Smooth muscle cell (in vitro differentiated cells): ENCODE measurements at regions not wholly inside any gene's neighbourhood (a gene's known extent, or its start where the extent isn't known, plus 50 kb on each side); places are given as distances from the start of the nearest gene placed in this dataset.

Experiments
- DNase-seq: peaks from one replicate; lab custom pipeline; 2025; ENCODE audit not compliant: unreplicated experiment; lab: John Stamatoyannopoulos, UW
- H2AFZ ChIP-seq: fragments of 200-600 bp; sonication (generic); 2 replicates; pipeline ENCODE4 v1.6.0; 2016; ENCODE audit warnings: antibody characterized with exemption, low read depth, mild to moderate bottlenecking
- H3F3A ChIP-seq: fragments of 200-600 bp; sonication (generic); 2 replicates; pipeline ENCODE4 v1.6.0; 2017; ENCODE audit warnings: antibody characterized with exemption, low read depth
- H3K27ac ChIP-seq: fragments of 200-600 bp; sonication (generic); 2 replicates; pipeline ENCODE4 v1.5.1; 2016; ENCODE audit warnings: low read depth, mild to moderate bottlenecking
- H3K27me3 ChIP-seq: fragments of 200-600 bp; sonication (generic); 2 replicates; pipeline ENCODE4 v1.6.1; 2016; ENCODE audit warnings: low read depth, mild to moderate bottlenecking
- H3K36me3 ChIP-seq: fragments of 200-600 bp; sonication (generic); 2 replicates; pipeline ENCODE4 v1.5.1; 2016; ENCODE audit warnings: low read depth
- H3K4me1 ChIP-seq: fragments of 200-600 bp; sonication (generic); 2 replicates; pipeline ENCODE4 v1.5.1; 2016; ENCODE audit warnings: low read depth
- H3K4me2 ChIP-seq: fragments of 200-600 bp; sonication (generic); 2 replicates; pipeline ENCODE4 v1.6.0; 2016; ENCODE audit warnings: mild to moderate bottlenecking
- H3K4me3 ChIP-seq: fragments of 200-600 bp; sonication (generic); 2 replicates; pipeline ENCODE4 v1.5.1; 2016; ENCODE audit warnings: mild to moderate bottlenecking
- H3K79me2 ChIP-seq: fragments of 200-600 bp; sonication (generic); 2 replicates; pipeline ENCODE4 v1.6.0; 2016; ENCODE audit warnings: low read depth, mild to moderate bottlenecking
- H3K9ac ChIP-seq: fragments of 200-600 bp; sonication (generic); 2 replicates; pipeline ENCODE4 v1.6.0; 2016; ENCODE audit warnings: low read depth
- H3K9me3 ChIP-seq: fragments of 200-600 bp; sonication (generic); replicated peaks from 2 replicates; pipeline ENCODE4 v1.5.1; 2016; ENCODE audit warnings: low read depth
- H4K20me1 ChIP-seq: fragments of 200-600 bp; sonication (generic); 2 replicates; pipeline ENCODE4 v1.6.0; 2016; ENCODE audit warnings: low read depth
- CTCF ChIP-seq: fragments of 200-600 bp; sonication (generic); IDR thresholded peaks from 2 replicates; pipeline ENCODE4 v1.5.1; 2017; ENCODE audit warnings: borderline replicate concordance, mild to moderate bottlenecking, antibody characterized with exemption; ENCODE audit not compliant: insufficient read depth, poor library complexity, severe bottlenecking
- WGBS: methylation state at CpG from one replicate; pipeline ENCODE4 v1.1.7; 2016; ENCODE audit warnings: low lambda C conversion rate; 5-methylcytosine and 5-hydroxymethylcytosine counted together

- Histone ChIP-seq H3K27ac (no peak overlapping the region), H3K4me2 (no peak overlapping the region), H3K9ac (no peak overlapping the region), H3K36me3 (no peaks in the 10 kb centered on the region), H3K27me3 (no peaks in the 10 kb centered on the region), H3K4me1 (no peaks in the 10 kb centered on the region), H2AFZ (no peak overlapping the region), H3K4me3 (no peak overlapping the region), H4K20me1 (no peaks in the 10 kb centered on the region), H3K9me3 (no peaks in the 10 kb centered on the region), H3K79me2 (no peaks in the 10 kb centered on the region), H3F3A (no peaks in the 10 kb centered on the region)
- no peak for DNase-seq
- 69% methylated on average over 3 of the region's 3 CpGs for WGBS
- no peak for TF ChIP-seq CTCF
These were observed 355.0 kb downstream of the UQCRFS1 start for GRCh38 chr19:28857967-28858366.

GRCh38 chr19:28855216-28855615 is 357.7 kb downstream of the UQCRFS1 start:
- H2AFZ ChIP-seq = no peak overlapping the region
- H3K4me2 ChIP-seq = no peak overlapping the region
- no peaks in the 10 kb centered on the region for H3K4me1 ChIP-seq
- no peaks in the 10 kb centered on the region for H4K20me1 ChIP-seq
- no peaks in the 10 kb centered on the region for H3K36me3 ChIP-seq
- no peak overlapping the region for H3K27ac ChIP-seq
- H3K4me3 ChIP-seq = no peak overlapping the region
- H3K79me2 ChIP-seq = no peaks in the 10 kb centered on the region
- H3F3A ChIP-seq = no peaks in the 10 kb centered on the region
- no peak for TF ChIP-seq CTCF
- H3K27me3 ChIP-seq = no peaks in the 10 kb centered on the region
- no peak overlapping the region for H3K9ac ChIP-seq
- no peak for DNase-seq
- H3K9me3 ChIP-seq = no peaks in the 10 kb centered on the region
- WGBS = 67% methylated on average over 3 of the region's 3 CpGs

- H3K4me1 ChIP-seq = no peaks in the 10 kb centered on the region
- no peaks in the 10 kb centered on the region for H3K79me2 ChIP-seq
- H3K36me3 ChIP-seq = no peaks in the 10 kb centered on the region
- no peak overlapping the region for H3K9ac ChIP-seq
- DNase-seq = no peak
- H3F3A ChIP-seq = no peaks in the 10 kb centered on the region
- H3K27ac ChIP-seq = no peak overlapping the region
- TF ChIP-seq CTCF = no peak
- H3K27me3 ChIP-seq = no peaks in the 10 kb centered on the region
- WGBS = 66% methylated on average over 4 of the region's 4 CpGs
- H4K20me1 ChIP-seq = no peaks in the 10 kb centered on the region
- no peak overlapping the region for H2AFZ ChIP-seq
- no peak overlapping the region for H3K4me3 ChIP-seq
- no peaks in the 10 kb centered on the region for H3K9me3 ChIP-seq
- no peak overlapping the region for H3K4me2 ChIP-seq
These were observed 365.5 kb downstream of the UQCRFS1 start for GRCh38 chr19:28847468-28847867.

- Histone ChIP-seq H2AFZ (no peak overlapping the region), H3K27me3 (no peaks in the 10 kb centered on the region), H3K4me2 (no peak overlapping the region), H3F3A (no peaks in the 10 kb centered on the region), H3K4me1 (no peaks in the 10 kb centered on the region), H3K79me2 (no peaks in the 10 kb centered on the region), H4K20me1 (no peaks in the 10 kb centered on the region), H3K36me3 (no peaks in the 10 kb centered on the region), H3K9ac (no peak overlapping the region), H3K4me3 (no peak overlapping the region), H3K9me3 (no peaks in the 10 kb centered on the region), H3K27ac (no peak overlapping the region)
- no peak for TF ChIP-seq CTCF
- 96% methylated on average over 4 of the region's 4 CpGs for WGBS
- DNase-seq = no peak
These were observed 366.7 kb downstream of the UQCRFS1 start for GRCh38 chr19:28846094-28846812.
